Astrocyte of the cerebellum (primary cell): ENCODE measurements at regions not wholly inside any gene's neighbourhood (a gene's known extent, or its start where the extent isn't known, plus 50 kb on each side); places are given as distances from the start of the nearest gene placed in this dataset.

Experiments used
- DNase-seq: peaks from one replicate; pipeline ENCODE4 v3.0.0-alpha.2; 2011; ENCODE audit warnings: low read depth
- H3K4me3 ChIP-seq: 2 replicates; pipeline ENCODE4 v1.5.1; 2011; ENCODE audit warnings: mild to moderate bottlenecking, low read depth, low read length, moderate library complexity
- CTCF ChIP-seq: IDR thresholded peaks from 2 replicates; pipeline ENCODE4 v1.5.1; 2012; ENCODE audit warnings: low read length, low read depth, moderate library complexity, mild to moderate bottlenecking; ENCODE audit errors: missing control alignments
- in situ Hi-C: cut with HindIII; loops from 2 replicates; pipeline ENCODE4 v1.10.0; 2017; ENCODE audit warnings: low sequenced_read_pairs

GRCh38 chr18:10404168-10404567 lies 50.3 kb upstream of the APCDD1 start:
- no peak overlapping the region for H3K4me3 ChIP-seq
- TF ChIP-seq CTCF, result no peak
- in situ Hi-C loops, result no loop called here
- DNase-seq, result no peak
